HFF-Myc (cell line): ENCODE measurements at regions not wholly inside any gene's neighbourhood (a gene's known extent, or its start where the extent isn't known, plus 50 kb on each side); places are given as distances from the start of the nearest gene placed in this dataset.
"Not testable (repeated sequence)": the region's sequence is repeated elsewhere in the genome, so short reads cannot be mapped to it uniquely, and the experiment has no call there.

Source experiments
- DNase-seq: peaks from one replicate; pipeline ENCODE4 v3.0.0-alpha.2; 2011; ENCODE audit warnings: low read depth; ENCODE audit errors: extremely low read depth
- H3K4me3 ChIP-seq: replicated peaks from 2 replicates; pipeline ENCODE4 v1.5.1; 2011; ENCODE audit warnings: low read depth, mild to moderate bottlenecking, control low read depth, low read length
- TF ChIP-seq, protein P1 (sequence below): IDR thresholded peaks from 2 replicates; pipeline ENCODE4 v1.5.1; 2012; ENCODE audit warnings: mild to moderate bottlenecking, low read depth, low read length, control low read depth; ENCODE audit errors: missing control alignments

- DNase-seq = no peak
- H3K4me3 ChIP-seq = no peak overlapping the region
- TF ChIP-seq, protein P1, sequence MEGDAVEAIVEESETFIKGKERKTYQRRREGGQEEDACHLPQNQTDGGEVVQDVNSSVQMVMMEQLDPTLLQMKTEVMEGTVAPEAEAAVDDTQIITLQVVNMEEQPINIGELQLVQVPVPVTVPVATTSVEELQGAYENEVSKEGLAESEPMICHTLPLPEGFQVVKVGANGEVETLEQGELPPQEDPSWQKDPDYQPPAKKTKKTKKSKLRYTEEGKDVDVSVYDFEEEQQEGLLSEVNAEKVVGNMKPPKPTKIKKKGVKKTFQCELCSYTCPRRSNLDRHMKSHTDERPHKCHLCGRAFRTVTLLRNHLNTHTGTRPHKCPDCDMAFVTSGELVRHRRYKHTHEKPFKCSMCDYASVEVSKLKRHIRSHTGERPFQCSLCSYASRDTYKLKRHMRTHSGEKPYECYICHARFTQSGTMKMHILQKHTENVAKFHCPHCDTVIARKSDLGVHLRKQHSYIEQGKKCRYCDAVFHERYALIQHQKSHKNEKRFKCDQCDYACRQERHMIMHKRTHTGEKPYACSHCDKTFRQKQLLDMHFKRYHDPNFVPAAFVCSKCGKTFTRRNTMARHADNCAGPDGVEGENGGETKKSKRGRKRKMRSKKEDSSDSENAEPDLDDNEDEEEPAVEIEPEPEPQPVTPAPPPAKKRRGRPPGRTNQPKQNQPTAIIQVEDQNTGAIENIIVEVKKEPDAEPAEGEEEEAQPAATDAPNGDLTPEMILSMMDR = no peak
Observed at GRCh38 chr1:143625886-143626285, 345.9 kb downstream of the FAM72C start.

DNA sequence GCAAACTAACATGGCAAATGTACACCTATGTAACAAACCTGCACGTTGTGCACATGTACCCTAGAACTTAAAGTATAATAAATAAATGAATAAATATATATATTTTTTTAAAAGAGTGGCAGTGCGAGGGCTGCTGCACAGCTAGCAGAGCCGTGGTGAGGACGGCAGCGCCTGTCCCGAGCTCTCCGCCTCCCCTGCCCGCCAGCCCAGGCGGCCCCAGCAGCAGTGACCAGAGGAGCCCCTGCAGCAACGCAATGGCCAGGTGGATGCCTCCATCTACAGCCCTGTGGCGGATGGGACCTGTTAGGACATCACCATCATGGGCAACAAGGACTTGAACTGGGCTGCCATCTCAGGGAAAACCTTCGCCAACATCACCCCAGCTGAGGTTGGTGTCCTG lies 351.9 kb downstream of the FAM72C start:
- H3K4me3 ChIP-seq = no peak overlapping the region
- DNase-seq = no peak
- TF ChIP-seq, protein P1 = no peak

GRCh38 chr1:143611159-143611558 lies 360.6 kb downstream of the FAM72C start:
- TF ChIP-seq, protein P1 = peak; percentile 2
- no peak for DNase-seq
- no peak overlapping the region for H3K4me3 ChIP-seq

DNA sequence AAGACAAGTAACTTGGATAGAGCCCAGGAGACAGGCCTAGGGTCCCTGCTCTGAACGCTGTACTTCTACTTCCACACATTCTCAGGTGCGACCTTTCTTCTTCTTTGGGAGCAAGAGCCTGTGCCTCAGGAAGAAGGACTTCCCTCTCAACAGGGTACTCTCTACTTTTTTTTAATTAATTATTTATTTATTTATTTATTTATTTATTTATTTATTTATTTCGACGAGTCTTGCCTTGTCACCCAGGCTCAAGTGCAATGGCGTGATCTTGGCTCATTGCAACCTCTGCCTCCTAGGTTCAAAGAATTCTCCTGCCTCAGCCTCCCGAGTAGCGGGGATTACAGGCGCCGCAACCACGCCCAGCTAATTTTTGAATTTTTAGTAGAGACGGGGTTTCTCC lies 361.6 kb downstream of the FAM72C start:
- DNase-seq = no peak

GRCh38 chr1:143604887-143605286 lies 366.9 kb downstream of the FAM72C start:
- TF ChIP-seq, protein P1 = no peak
- H3K4me3 ChIP-seq = no peak overlapping the region
- no peak for DNase-seq

More for the DNA sequence above, 361.6 kb downstream of the FAM72C start:
- TF ChIP-seq, protein P1 = no peak
- H3K4me3 ChIP-seq = no peak overlapping the region

DNA sequence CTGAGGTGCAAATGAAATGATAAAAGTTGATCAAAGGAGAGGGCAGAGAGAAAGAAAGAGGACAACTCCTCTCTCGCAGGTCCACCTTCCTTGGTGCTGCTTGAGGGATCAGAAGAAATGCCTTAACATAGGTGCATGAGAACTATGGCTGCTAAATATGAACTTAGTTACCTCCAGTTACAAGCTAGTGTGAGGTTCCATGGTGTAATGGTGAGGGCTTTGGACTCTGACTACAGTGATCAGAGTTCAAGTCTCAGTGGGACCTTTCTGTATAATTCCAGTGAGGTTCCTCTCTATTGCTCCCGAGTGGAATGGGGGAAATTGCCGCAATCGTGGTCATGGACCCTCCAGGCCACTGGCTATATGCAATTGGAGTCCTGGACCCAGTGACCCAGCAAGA lies 387.3 kb downstream of the FAM72C start:
- TF ChIP-seq, protein P1 = no peak
- no peak for DNase-seq
- H3K4me3 ChIP-seq = no peak overlapping the region

DNA sequence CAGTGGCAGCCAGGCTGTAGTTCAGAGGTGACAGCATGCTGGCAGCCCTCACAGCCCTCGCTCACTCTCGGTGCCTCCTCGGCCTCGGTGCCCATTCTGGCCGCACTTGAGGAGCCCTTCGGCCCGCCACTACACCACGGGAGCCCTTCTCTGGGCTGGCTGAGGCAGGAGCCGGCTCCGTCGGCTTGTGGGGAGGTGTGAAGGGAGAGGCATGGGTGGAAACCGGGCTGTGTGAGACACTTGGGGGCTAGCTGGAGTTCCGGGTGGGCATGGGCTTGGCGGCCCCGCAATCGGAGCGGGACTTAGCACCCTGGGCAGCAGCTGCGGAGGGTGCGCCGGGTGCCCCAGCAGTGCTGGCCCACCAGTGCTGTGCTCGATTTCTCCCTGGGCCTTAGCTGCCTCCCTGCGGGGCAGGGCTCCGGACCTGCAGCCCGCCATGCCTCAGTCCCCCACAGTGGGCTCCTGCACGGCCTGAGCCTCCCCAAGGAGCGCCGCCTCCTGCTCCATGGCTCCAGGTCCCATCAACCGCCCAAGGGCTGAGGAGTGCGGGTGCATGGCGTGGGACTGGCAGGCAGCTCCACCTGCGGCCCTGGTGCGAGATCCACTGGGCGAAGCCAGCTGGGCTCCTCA lies 396.8 kb downstream of the FAM72C start:
- DNase-seq = no peak
- no peak overlapping the region for H3K4me3 ChIP-seq
- TF ChIP-seq, protein P1 = no peak

DNA sequence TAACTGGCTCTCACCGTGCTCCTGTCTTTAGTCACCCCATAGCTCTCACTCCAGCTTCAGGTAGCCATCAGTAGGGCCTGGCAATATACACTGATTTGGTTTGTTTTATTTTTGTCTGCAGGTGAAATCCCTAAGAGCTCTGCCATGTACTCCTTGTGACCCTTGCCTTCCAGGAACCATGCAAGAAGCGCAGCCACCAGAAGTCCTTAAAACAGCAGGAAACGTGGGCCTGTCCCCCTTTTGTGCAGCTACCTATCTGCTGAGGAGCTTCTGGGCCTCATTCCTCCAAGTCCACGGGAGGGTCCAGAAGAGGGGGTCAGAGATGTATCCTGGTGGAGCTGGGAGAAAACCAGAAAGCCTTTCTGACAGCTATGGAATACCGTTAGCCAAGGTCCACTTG lies 399.1 kb downstream of the FAM72C start:
- not testable (repeated sequence) for DNase-seq, H3K4me3 ChIP-seq

- H3K4me3 ChIP-seq, DNase-seq: not testable (repeated sequence)
Observed at GRCh38 chr1:143563761-143564160, 408.0 kb downstream of the FAM72C start.
